ENCODE measurements at regions not wholly inside any gene's neighbourhood (a gene's known extent, or its start where the extent isn't known, plus 50 kb on each side); places are given as distances from the start of the nearest gene placed in this dataset.
A peak's percentile ranks its signal among the peaks of the same experiment; 100 is the strongest.
"Not testable (repeated sequence)": the region's sequence is repeated elsewhere in the genome, so short reads cannot be mapped to it uniquely, and the experiment has no call there.

DNA sequence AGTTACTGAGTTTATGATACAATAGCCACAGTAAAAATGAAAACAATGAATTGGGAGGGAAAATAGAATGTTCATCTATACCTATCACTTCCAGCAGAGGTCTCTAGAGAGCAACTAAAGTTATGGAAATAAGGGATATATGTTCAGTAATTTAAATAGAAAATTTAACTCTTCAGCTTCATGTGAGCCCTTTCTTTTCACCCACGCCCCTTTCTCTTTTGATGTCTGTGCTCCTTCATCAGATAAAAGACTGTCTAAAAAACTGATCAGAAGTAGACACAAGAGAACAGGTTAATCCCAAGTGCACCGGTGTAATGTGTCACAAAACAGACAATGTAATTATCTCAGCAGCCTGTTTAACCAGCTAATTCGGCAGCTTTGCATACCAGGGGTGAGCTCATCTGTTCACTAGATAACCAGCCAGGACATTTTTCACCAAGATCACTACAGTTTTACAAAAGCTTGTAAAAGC lies 238.5 kb upstream of the ERBB4 start:
- DNase-seq (ENCODE audit: low spot score), result peak; percentile 36

DNA sequence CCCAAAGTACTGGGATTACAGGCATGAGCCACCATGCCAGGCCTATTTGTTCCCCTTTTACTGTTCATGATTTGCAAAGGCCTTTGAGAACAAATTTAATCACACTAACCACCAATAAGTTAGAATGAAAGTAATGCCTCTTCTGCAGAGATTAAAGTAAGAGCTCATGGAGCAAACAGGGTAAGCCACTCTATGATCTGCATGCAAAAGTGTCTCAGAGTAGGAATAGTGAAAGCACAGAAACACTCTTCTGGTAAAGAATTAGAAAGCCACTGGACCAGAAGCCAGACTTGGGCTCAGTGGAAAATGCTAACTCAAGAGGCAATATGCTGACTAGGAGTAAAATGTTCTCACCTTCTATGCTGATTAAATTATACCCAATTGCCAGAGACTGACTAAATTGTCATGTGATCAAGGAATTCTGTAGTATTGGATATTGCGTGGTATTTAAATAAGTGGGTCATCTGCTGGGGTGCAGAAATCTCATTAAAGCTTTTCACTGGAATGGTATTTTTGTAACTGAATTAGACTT lies 235.3 kb upstream of the ERBB4 start:
- no peak for DNase-seq (ENCODE audit: low spot score)

DNA sequence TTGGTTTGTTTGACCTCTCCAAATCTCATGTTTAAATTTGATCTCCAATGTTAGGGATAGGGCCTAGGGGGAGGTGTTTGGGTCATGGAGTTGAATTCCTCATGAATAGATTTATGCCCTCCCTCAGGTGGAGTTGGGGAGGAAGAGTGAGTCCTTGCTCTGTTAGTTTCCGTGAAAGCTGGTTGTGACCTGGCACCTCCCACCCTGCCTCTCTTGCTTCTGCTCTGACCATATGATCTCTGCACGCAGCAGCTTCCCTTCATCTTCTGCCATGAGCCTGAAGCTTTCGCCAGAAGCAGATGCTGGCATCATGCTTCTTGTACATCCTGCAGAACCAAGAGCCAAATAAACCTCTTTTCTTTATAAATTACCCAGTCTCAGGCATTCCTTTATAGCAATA lies 231.6 kb upstream of the ERBB4 start:
- no peak for DNase-seq (ENCODE audit: low spot score)

DNA sequence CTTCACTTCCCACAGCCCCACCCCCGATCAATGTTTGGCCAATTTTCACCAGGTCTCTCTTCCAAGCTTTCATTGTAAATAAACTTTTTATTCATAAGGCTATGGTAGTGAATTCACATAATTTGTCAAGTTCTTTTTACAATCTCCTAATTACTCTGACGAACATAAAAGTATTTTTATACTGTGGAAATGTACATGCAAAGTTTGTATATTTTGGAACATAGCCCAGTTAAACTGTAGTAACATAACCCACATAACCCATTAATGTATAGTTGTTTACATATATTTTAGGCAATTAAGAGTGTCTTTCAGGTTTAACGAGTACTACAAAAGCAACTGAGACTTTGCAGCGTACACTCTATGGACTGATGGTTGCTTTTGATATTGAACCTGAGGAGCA lies 228.3 kb upstream of the ERBB4 start:
- no peak for DNase-seq (ENCODE audit: low spot score)

DNA sequence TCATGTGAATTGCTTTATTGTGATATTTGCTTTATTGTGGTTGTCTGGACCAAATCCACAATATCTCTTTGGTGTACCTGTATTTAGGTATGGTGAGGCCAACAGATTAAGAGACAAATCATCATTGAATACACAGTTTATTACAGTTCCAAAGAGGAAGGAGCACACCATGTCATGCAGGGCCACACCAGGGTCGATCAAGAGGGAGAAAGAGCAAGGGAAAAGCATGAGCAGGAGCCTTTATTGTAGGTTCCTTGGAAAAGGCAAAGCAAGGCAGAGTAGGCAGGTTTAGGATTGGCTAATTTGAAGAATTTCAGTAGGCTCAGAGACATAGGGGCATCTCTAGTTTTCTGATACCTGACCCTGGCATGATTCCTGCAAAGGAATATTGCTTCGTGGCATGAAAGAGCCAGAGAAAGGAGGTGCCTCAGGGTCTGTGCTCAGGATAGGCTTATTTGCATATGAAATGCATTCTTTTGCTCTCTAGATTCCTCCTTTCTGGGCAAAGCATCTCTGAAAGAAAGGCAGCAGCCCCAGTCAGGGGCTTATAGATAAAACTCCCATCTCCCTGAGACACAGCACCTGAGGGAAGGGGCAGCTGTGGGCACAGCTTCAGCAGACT lies 214.2 kb upstream of the ERBB4 start:
- no peak for DNase-seq (ENCODE audit: low spot score)

DNA sequence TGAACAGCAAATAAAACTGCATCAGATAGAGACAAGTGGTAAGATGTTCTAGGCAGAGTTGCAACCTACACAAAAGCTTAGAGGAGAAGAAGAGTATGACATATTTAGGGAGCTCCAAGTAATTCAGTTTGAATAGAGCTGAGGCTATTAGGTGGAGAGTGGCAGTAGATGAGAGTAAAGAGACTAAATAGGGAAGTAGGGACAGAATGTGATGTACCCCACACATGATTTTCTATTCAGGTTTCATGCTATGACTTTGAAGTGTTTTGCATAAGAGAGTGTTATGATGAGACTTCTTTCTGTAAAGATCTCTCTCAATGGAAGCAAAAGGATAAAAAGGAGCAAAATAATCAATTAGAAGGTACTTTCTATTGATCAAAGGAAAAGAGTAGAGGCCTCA lies 206.8 kb upstream of the ERBB4 start:
- DNase-seq (ENCODE audit: low spot score), result no peak

DNA sequence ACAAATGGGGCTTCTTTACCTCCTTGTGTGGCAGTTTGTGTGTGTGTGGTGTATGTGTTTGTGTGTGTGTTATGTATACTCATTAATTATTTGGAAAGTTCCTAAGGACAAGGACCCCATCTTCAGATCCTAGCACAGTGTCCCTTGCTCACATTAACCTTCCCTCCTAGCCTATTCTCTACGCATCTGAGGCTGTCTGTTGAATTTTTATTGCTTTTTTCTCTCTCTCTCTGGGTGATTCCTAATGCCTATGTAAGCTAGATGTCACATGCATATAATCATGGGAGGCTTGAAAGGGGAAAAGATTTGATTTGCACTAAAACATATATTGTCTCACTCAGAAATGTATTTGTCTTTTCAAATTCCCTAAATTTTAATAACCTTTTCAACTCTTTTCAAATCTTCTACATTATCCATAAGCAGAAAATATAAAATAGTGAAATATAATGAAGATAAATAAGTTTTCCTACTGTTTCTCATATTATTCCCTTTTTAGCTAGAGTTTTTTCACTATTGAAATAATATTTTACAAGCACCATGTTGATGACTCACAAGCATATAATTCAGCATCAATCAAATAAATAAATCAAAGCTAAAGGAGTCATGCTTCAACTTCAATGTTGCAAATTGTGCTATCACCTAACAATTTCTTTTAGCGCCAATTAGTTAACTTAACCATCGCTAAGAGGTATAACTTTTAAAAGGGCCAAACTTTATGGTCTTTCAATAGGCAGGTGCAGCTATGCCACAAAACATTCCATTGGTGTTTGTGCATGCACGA lies 199.0 kb upstream of the ERBB4 start:
- DNase-seq (ENCODE audit: low spot score), result no peak

DNA sequence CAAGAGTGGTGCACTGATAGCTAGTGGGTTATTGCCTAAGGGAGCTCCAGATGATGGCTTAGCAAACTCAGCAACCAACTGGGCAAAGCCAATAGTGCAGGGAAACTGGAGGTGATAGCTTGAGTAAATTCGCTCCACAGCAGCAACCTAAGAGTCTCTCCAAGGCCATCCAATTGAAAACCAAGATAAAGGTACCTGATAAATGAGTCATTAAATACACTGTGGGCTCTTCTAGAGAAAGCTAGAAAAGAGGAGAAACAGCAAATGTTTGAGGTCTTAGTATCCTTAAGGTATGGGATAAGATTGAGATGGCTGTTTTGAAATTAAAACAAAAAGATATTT lies 197.8 kb upstream of the ERBB4 start:
- DNase-seq (ENCODE audit: low spot score), result no peak

DNA sequence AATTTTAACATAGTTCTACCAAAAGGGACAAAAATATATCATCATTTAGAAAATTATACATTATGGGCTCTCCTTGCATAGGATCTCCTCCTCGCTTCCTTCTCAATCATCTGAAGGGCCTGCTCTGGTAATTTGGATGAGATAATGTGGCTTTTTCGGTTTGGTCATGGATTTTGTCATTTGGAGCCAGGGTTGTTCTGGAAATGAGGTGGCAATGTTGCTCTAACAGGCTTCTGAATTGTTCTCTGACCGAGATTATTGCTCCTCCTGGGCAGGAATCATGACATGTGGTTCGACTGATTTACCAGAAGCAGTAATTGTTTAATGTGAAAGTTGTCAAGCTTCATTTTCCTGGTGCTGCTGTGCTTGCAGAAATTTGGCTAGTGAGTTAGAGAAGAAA lies 194.7 kb upstream of the ERBB4 start:
- DNase-seq (ENCODE audit: low spot score), result no peak

DNA sequence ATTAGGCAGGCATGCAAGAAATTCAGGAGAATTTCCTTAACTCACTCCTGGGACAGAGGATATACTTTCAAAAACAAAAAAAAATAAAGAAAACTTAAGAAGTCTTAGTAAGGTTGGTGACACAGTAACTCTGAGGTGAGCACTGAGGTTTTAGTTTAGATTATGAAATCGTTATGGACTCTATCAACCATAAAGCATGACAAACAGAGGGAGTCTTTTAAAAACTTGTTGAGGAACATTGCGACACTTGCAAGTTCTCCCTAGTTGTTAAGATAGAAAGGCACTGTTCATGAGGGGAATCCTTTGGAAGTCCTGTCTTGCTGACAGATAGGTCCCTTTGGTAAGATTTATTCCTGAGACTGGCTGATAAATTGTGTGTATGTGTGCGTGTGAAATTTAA lies 194.3 kb upstream of the ERBB4 start:
- DNase-seq (ENCODE audit: low spot score), result peak; percentile 49

DNA sequence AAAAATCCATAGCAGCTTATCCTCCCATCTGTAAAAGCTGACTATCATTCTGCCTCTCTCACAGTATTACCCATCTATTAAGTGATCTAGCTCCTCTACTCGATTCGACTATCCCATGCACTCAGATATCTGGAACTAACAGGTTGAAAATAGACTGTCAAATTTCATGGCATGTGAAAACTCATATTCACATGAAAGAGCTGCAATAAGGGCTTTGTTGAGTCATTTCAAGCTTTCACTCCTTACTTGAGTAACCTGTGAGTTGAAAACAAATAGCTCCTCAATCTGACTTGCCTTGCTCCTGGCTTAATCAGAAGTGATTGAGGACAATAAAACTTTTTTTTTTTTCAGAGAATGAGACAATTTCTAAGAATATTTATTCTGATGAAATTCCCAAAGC lies 192.4 kb upstream of the ERBB4 start:
- no peak for DNase-seq (ENCODE audit: low spot score)

DNA sequence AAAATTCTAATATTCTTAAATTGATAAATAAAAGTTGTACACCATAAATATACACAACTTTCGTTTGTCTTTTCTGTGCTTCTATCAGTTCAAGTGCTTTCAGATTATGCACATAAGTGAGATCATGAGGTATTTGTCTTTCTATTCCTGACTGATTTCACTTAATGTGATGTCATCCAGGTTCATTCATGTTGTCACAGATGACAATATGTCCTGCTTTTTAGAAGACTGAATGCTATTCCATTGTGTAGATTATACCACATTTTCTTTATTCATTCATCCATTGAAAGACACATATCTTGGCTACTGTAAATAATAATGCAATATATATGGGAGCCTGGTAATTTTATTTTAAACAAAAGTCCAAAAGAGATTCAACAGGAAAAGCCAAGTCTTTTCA lies 190.1 kb upstream of the ERBB4 start:
- DNase-seq (ENCODE audit: low spot score), result no peak

DNA sequence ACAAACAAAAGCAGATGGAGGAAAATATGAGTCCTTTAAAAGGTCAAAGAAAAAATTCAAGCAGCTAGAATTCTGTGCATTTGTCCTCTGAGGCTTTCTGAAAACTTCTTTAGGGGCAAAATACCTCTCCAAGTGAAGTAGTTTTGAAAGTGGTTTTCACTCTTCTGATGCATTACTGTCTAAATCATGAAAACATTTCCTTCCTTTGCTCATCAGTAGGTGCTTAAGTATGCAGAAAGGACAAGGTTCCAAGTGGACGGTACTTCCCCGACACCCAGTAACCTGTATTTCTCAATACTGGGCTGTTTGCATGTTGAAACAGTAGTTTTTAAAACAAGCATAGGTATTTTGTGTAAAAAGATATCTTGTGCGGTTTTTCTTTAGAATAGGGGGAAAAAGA lies 189.1 kb upstream of the ERBB4 start:
- peak; percentile 40 for DNase-seq (ENCODE audit: low spot score)

DNA sequence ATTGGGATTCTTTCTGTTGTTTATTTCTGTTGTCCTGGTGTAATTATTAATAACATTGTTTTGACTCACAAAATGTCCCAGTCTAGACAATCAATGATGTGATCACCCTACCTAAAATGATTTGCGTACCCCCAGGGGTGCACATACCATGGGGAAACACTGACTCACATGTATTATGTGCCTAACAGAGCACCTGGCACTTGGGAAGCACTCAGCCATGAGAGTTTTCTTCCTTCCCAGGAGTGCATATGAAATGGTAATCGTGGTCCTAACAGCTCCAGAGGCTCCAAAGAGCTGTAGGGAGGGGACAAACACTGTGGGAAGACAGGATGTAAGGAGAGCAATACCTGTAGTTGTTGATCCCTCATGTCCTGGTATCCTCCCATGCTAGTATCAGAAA lies 187.8 kb upstream of the ERBB4 start:
- DNase-seq (ENCODE audit: low spot score), result peak; percentile 95

DNA sequence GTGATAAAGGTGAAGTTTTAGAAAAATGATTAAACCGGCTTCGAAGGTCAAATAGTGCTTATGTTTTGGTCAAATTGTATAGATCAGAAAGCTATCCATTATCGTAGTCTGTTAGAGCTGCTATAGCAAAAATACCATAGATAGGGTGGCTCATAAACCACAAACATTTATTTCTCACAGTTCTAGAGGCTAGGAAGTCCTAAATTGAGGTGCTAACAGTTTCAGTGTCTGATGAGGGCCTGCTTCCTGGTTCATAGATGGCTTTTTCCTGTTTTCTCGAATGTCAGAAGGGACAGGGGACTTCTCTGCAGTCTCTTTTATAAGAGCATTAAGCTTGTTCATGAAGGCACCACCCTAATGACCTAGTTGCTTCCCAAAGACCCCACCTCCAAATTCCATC lies 186.6 kb upstream of the ERBB4 start:
- no peak for DNase-seq (ENCODE audit: low spot score)

DNA sequence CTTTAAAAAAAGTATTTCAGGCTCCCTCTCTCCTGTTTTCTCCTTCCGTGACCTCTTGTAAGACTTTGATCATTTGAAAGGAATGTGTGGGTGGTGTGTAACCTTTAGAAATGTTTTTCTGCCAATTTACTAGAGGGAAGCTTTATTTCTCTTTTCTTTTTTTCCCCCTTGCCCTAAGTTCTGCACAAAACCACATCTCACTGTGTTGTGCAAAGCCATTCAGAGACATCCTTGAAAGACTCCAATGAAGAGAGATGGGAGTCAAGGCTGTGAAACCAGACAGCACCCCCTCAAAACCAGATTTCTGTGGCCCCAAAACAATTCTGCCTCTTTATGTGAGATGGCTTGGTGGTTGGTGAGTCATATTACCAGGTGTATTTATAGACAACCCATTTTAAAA lies 184.6 kb upstream of the ERBB4 start:
- peak; percentile 72 for DNase-seq (ENCODE audit: low spot score)

DNA sequence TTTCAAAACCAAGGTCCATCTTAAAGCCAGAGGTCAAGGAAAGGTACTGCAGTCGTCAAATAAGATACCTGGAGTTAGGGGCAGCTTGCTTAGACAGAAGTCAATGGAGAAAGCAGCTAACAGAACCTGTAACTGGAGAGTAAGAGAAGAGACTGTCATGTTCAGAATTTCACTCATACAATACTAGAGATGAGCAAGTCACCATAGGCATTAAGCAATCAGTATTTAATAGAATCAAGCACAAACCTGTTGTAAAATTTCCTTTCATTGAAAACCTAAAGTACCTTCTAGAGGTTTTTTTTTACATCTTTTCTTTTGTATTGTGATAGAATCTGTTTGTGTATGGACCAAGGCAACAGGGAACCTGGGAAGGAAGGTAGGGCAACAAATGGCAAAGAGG lies 183.4 kb upstream of the ERBB4 start:
- no peak for DNase-seq (ENCODE audit: low spot score)

DNA sequence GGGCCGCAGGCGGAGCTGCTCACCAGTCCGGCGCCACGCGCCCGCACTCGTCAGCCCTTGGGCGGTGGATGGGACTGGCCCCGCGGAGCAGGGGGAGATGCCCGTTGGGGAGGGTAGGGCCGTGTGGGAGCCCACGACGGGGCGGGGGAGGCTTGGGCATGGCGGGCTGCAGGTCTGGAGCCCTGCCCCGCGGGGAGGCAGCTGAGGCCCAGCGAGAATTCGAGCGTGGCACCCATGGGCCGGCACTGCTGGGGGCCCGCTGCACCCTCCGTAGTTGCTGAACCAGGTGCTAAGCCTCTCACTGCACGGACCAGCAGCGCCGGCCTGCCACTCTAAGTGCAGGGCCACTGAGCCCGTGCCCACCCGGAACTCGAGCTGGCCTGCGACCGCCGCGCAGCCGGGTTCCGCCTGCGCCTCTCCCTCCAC lies 182.4 kb upstream of the ERBB4 start:
- DNase-seq (ENCODE audit: low spot score), result no peak

DNA sequence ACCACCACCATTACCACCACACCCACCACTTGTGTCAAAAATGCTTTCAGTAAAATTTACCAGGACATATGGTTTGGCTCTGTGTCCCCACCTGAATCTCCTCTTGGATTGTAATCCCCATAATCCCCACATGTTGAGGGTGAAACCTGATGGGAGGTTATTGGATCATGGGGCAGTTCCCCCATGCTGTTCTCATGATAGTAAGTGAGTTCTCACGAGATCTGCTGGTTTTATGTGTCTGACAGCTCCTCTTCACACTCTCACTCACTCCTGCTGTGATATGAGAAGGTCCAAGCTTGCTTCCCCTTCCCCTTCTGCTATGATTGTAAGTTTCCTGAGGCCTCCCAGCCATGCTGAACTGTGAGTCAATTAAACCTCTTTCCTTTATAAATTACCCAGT lies 176.8 kb upstream of the ERBB4 start:
- DNase-seq (ENCODE audit: low spot score), result not testable (repeated sequence)

DNA sequence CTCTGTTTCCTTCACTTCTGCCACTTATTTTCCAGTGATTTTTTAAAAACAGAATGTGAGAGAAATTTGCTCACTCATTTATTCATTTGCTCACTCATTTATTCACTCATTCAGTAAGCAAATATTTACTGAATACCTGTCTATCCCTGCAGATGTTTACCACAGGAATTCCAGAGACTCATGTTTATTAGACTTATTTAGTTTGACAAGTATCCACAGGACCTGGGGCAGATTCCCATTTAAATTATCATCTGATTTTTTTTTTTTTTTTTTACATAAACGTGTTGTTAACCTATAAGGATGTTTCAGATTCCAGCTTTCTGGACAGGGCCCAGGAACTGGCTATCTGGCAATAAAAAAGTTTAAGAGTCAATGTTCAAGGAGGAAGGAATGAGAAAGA lies 175.1 kb upstream of the ERBB4 start:
- no peak for DNase-seq (ENCODE audit: low spot score)

DNA sequence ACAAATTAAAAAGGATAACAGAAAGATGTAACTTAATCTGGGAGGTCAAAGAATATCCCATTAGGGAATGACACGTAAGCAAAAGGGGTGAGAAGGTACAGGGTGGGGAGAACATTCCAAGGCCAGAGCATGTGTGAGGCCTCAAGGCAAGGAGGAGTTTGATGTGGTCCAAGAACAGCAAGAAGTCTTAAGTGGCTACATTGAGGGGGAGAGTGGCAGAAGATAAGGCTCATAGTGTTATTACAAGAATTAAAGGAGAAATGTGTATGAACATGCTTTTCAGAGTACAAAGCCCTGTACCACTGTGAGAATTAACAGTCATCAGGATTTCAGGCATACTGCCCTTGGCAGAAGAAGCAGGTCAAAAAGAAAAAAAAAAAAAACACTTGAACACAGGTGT lies 174.4 kb upstream of the ERBB4 start:
- DNase-seq (ENCODE audit: low spot score), result no peak

DNA sequence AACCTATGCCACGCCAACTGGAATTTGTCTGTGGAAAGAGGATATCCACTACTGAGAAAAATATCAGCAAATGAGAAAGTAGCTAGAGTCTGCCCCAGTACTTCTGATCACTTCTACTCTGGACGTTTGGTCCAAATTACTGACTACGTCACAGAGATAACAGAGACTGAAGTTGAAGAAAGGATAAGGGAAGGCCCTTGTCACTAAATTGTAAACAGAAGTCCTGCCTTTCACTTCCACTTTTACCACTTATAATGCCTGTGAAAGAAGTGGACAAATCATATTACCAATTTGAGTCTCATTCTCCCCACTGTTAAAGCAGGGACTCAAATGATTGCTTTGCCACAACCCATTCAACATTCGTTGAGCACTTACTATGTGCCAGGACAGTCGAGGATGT lies 173.9 kb upstream of the ERBB4 start:
- no peak for DNase-seq (ENCODE audit: low spot score)

DNA sequence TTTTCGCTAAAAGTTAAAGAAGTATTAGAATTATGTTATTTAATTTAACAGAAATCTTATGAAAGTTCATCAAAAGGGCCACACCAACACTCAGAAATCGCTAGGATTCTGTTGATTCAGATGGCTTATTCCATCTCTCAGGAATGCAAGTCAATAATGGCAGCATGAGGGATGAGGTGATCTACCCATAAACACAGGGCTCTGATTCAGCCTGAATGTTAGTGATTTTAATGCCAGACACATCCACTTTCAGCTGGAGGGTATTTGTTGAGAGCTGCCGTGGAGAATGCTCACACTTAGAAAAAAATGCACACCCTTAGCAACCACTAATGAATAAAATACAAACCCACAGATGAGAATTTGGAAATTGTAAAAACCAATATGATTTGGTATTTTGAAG lies 173.3 kb upstream of the ERBB4 start:
- DNase-seq (ENCODE audit: low spot score), result peak; percentile 91

DNA sequence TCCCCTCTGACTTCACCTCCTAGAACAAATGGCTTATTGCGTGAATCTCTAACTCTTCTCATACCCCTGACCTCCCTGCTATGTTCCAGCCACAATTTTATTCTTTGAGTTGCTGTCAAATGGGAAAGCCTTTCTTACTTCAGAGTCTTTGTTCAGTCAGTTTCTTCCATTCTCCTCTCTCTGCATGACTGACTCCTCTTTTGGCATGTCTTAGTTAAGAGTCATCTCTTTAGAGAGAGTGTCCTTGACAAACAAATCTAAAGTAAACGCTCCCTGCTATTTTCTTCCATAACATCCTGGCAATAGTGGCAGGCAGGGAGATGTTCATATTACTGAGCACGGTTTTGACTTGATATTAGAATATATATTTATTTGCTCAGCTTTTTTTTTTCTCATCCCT lies 170.7 kb upstream of the ERBB4 start:
- peak; percentile 87 for DNase-seq (ENCODE audit: low spot score)

All from kidney tubule cell (primary cell).